ENCODE measurements at regions not wholly inside any gene's neighbourhood (a gene's known extent, or its start where the extent isn't known, plus 50 kb on each side); places are given as distances from the start of the nearest gene placed in this dataset.

DNA sequence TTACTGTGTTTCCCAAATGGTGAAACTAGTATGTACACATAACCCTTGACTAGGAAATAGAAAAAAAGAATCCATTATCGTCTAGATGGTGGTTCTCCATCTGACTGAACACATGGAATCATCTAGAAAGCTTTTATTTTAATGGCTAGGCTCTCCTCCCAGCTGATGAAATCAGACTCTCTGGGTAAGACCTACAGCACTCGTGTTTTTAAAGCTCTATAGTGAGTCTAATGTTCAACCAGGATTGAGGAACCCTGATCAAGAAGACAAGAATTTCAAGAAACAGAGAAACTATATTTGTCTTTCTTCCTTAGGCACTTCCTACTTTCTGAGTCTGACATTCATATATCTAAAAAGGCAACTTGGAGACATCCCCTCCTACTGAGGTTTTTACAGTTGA is 118.8 kb downstream of the TMCO5A start:
- TF ChIP-seq, protein P1, sequence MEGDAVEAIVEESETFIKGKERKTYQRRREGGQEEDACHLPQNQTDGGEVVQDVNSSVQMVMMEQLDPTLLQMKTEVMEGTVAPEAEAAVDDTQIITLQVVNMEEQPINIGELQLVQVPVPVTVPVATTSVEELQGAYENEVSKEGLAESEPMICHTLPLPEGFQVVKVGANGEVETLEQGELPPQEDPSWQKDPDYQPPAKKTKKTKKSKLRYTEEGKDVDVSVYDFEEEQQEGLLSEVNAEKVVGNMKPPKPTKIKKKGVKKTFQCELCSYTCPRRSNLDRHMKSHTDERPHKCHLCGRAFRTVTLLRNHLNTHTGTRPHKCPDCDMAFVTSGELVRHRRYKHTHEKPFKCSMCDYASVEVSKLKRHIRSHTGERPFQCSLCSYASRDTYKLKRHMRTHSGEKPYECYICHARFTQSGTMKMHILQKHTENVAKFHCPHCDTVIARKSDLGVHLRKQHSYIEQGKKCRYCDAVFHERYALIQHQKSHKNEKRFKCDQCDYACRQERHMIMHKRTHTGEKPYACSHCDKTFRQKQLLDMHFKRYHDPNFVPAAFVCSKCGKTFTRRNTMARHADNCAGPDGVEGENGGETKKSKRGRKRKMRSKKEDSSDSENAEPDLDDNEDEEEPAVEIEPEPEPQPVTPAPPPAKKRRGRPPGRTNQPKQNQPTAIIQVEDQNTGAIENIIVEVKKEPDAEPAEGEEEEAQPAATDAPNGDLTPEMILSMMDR (conservative IDR thresholded peaks at IDR 0.05; ENCODE audit: low read depth, low read length) = no peak
- TF ChIP-seq EZH2phosphoT487 (IDR thresholded peaks at IDR 0.05; ENCODE audit: borderline replicate concordance, low read length) = no peak
- TF ChIP-seq EZH2 (IDR thresholded peaks at IDR 0.05; ENCODE audit: low read length, unreplicated experiment) = no peak
